SIG-M5 treated with dmso at 0.1 percent for 504 hours (cell line): ENCODE measurements at regions not wholly inside any gene's neighbourhood (a gene's known extent, or its start where the extent isn't known, plus 50 kb on each side); places are given as distances from the start of the nearest gene placed in this dataset.
"Not testable (repeated sequence)": the region's sequence is repeated elsewhere in the genome, so short reads cannot be mapped to it uniquely, and the experiment has no call there.

Experiments used
- DNase-seq: peaks from one replicate; lab custom pipeline; 2025; ENCODE audit not compliant: unreplicated experiment; lab: John Stamatoyannopoulos, UW

DNA sequence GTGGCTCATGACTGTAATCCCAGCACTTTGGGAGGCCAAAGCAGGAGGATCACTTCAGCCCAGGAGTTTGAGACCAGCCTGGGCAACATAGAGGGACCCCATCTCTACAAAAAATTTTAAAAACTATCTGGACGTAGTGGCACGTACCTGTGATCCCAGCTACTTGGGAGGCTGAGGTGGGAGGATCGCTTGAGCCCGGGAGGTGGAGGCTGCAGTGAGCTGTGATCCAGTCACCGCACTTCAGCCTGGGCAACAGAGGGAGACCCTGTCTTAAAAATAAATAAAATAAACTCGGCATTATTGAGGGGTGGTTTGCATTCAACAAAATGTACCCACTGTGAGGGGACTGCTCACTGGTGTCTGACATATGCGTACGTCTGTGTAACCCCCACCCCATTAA lies 79.5 kb upstream of the GSE1 start:
- not testable (repeated sequence) for DNase-seq

DNA sequence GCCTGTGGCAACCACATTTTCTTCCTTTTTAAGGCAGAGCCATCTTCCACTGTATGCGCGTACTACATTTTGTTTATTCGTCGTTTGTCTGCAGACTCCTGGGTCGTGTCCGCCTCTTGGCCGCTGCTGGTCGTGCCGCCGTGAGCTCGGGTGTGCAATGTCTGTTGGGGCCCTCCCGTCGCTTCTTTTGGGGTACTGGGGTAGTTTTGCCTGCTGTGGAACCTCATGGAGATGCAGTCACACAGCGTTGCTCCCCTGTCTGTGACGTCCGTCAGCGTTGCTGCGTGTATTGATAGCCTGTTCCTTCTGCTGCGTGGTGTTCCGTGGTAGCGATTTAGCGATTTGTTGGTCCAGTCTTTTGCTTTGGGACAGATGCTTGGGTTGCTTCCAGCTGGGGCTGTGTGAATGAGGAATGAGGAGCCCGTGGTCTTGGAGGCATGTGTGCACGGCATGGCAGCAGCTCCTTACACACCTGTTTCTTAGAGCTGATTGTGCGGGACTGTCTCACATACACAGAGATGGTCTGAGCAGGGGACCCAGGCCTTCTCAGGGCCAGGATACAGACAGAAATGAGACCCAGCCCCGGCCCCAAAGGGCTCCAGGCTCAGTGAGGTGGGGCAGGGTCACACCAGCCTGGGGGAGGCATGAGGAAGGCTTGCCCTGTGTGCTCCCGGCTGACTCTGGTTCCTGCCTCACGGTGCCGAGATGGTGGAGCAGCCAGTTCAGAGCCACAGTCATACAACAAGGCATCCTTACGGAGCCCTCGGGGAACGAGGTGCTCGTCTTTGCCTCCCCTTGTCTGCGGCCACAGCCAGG lies 78.4 kb upstream of the GSE1 start:
- DNase-seq: no peak

DNA sequence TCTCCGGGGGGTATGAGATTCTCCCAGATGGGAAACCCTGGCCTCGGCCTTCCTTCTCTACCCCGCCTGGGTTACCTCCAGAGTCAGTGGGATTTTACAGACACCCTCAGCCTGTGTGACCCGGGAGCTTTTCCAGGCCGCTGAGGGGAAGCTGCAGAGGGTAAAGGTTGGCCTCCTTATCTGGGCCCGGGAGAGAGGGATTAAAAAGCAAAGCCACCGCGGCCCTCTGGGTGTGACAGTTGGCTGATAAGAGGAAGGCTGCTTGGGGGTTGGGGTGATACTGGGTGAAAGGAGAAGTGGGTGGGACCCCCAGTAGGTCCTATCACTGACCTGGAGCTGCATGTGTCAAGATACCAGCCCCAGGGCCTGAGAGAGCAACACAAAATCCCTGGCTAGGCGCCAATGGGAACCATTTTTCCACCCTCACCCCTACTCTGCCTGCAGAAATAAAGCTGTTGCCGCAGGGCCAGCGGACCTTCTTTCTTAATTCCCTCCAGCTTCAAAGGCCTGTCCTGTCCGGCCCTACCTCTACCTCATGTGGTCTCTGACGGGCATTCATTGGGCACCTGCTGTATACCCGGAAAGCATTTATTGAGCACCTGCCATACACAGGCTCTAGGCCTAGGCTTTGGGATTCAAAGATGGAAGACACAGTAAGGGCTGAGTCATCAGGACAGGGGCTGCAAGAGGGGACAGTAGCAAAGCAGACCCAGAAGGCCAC lies 77.6 kb upstream of the GSE1 start:
- DNase-seq: peak; percentile 87

DNA sequence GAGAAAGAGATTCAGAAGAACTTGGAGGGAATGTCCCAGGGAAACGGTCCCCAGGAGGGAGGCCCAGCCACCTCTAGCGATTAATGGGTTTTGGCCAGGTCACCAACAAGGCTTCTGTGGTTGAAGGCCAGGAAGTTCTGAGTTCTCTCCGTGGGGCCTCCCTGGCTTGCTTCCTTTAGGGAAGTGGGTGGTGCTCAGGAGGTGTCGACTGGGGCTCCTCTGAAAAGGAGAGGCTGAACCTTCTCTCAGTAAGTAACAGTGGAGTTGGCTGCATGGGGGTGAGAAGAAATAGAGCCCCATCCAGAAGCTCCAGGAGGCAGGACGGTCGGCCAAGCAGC lies 77.1 kb upstream of the GSE1 start:
- DNase-seq: peak; percentile 64

DNA sequence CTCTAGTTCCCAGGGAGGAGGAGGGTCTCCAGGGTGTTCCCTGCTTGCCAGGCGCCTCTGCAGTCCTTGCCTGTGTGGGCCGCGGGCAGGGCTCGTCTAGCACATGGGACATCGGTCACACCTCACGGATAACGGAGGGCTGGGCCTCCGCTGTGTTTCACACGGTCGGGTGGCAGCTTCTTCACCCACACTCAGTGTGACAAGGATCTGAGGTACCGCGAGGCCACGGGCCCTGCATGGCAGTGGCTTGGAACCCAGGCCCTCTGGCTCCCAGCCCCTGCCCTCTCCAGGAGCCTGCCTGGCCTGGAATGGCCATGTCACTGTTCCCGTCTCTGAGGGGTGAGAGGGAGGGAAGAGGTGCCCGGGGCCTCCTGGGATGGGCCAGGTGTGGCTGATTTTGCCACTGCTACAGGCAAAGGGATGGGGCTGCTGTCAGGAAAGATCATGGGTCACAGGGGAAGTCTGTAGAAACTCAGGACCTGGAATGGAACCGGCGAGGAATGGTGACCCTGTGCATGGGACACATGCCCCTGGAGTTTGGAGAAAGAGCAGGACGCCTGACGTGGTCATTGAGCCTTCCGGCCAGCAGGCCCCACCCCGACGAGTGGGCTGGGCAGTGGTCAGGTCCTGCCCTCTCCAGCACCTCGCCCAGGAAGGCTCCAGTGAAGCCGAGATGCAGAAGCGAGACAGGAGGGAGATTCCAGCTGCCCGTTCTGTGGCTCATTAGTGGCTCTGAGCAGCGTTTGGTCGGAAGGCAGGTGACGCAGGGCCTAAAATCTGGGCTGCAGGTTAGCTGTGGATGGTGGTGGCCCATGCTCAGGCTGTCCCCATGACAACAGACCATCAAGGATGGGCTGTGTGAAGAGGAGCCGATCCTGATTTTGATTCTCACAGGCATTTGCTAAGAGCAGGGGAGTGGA lies 76.5 kb upstream of the GSE1 start:
- no peak for DNase-seq

DNA sequence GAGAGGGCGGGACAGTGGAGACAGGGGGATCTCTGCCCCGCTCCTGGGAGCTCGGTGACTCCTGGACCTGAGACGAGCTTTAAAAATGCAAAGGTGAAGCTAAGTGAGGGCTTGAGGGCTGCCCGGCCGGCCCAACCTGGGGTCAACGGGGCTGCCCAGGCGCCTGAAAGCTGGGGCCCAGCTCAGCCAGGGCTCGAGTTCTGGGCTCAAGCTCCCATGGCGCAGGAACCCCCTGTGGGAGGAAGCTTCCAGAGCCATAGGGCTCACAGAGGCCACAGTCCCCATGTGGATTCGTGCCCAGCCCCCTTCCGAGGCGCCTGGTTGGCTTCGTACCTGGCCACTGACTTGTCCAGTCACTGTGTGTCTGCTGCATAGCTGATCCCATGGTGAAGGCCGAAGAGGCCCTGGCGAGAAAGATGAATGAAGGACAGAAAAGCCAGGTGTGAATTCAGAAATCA lies 75.8 kb upstream of the GSE1 start:
- DNase-seq: no peak

DNA sequence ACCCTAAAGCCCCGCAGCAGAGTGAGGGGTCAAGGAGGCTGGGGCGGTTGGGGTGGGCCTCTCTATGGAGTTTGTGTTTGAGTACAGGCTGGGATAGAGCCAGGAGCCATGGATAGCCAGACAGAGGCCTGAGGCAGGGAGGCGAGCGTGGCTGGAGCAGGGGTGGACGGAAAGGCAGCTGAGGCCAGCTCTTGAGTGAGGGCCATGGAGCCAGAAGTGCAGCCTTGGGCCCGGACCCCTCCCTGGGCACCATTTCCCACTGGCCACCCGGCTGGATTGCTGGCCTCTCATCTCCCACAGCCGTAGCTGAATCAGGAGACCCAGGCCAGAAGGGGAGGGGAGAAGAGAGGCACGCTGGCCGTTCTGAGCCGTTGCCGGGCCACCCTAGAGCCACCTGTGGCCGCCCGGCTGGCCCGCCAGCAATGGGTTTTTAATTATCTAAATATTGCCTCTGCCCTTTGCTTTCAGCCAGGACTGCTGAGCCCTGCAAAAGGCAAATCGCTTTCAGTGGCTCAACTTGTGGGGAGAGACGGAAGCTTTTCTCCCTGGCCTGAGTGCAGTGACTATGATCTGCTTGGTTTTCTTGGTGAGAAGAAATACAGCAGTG lies 75.2 kb upstream of the GSE1 start:
- DNase-seq: no peak

DNA sequence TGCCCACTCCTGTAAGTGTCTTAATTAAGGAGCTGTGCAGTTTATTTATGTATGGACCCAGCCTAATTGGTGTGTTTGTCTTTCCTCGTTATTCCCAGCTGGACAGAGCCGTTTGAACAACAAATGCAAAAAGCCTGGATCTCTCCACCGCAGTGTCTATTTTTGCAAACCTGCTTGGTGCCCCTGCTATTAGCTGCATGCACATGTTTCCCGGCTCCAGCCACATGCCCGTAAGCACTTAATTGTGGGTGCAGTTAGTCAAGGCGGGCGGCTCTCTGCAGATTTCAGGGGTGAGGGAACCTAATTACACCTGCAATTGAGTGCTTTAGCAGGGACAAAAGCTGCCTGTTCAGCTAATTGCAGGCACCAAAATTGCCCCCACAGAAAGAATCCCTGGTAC lies 74.0 kb upstream of the GSE1 start:
- DNase-seq: no peak

DNA sequence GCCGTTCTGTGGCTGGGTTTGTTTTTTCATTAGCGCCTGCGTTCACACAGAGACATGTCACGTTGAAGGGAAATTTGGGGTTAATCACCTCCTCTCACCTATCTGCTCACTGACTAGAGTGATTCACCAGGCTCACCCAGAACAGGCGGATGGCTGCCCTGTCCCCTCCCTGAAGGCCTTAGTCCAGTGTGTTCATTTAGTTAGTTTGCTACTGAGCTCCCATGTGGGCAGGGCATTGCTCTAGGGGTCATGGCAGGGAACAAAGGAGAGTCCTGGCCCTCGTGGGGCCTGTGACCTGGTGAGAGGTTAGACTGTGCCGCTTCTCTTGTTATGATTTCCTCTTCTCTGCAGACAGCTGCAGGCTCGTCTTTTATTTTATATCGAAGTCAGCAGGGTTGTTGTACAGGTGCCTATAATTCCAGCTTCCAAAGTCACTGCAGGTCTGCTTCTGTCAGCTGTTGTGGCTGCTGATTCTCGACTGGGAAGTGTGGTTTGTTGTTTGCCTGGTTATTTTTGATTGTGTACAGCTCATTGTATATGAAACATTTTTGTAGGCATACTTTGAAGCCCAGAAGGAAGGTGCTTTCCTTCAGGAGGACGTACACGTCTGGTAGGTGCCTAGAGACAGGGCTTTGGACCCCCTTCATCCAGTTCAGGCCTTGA lies 73.4 kb upstream of the GSE1 start:
- DNase-seq: no peak

DNA sequence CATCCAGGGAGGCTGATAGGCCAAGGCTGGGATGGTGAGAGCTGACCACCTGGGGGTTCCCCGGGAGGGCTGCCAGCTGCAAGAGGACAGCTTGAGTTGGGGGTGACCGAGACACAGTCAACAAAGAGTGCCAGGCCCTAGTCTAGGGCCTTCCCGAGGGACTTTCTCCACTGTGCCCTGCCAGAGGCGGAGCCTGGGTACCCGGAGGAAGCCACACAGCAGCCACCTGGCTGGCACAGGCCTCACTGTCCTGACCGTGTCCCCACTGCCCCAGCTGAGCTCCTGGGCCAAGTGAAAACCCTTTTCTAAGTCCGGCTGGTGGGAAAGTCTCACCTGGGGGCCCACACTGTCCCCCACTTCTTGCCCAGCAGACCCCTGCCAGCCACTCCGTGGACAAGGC lies 71.9 kb upstream of the GSE1 start:
- no peak for DNase-seq

DNA sequence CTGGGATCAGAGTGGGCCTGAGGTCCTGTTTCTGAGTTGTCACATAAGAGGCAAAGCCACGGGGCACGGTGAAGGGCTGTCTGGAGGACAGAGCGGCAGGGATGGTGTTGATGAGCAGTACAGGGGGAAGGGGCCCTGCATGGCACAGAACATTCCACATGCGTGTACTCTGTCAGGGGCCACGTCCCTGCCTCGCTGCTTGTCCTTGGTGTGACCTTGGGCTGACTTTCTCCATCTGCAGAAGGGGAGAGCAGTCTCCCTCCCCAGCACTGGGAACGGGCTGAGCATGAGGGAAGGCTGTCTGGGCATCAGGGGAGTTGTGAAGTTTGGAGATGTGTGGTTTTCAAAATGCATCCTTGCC lies 71.5 kb upstream of the GSE1 start:
- DNase-seq: no peak

DNA sequence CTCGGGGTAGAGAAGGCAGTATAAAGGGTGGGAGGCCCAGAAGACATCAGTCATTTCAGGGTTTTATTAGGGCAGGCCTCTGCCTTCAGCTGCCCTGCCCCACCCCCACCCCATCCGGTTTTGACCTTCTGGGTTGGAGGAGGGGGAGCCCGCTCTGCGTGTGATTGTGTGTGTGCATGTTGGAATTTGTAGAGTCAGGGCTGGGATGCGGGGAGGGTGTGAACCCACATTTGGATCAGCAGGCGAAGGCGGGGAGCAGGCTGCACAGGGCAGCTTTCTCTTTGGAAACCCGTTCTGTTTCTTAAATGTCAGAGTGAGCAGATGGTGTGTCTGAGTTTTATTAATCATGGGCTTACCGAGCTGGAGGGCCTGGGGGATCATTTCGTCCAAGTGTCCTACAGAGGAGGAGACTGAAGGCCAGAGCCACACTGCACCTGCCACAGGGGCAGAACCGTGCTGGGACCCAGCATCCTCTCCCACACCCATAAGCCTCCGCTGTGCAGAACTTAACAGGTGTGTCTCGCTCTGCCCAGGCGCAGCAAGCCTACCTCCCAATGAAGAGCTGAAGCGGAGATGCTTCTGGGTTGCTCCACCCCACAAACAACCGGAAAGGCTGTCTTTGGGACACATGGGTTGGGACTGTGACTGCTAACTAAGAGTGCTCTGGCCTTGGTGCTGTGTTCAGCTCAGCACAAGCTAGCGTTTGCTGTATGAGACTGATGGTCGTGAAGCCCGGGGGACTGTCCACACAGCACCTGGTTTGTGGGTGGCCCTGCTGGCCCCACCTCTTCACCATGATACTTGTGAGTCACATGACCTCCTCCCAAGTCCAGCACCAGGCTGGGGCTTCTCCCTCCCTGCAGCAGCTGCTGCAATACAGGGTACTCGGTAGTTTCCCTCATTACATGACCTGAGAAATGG lies 70.9 kb upstream of the GSE1 start:
- no peak for DNase-seq

DNA sequence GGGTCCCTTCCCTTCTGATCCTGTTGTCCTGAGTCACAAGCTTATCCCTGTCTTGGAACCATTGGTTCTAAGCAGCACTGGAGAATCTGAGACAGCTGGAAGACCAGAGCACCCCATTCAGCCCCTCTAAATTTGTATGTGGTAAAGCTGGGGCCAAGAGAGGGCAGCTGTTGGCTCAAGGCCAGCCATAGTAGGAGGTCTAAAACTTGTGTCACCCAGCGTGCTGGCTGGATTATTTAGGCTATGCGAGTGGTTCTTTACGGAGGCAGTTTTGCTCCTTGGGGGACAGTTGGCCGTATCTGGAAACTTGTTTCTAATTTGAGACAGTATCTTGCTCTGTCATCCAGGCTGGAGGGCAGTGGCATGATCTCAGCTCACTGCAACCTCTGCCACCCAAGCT lies 69.6 kb upstream of the GSE1 start:
- DNase-seq: no peak

DNA sequence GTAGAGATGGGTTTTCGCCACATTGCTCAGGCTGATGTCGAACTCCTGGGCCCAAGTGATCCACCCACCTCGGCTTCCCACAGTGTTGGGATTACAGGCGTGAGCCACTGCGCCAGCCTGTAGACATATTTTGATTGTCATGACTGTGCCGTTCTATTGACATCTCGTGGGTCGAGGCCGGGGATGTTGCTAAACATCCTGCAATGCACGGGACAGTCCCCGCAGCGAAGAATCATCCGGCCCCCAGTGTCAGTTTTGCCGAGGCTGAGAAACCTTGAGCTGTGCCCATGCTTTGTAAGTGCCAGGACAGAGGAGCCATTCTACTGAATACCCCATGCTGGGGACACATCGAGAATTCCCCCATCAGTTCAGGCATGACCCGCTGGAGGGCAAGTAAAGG lies 69.1 kb upstream of the GSE1 start:
- no peak for DNase-seq

DNA sequence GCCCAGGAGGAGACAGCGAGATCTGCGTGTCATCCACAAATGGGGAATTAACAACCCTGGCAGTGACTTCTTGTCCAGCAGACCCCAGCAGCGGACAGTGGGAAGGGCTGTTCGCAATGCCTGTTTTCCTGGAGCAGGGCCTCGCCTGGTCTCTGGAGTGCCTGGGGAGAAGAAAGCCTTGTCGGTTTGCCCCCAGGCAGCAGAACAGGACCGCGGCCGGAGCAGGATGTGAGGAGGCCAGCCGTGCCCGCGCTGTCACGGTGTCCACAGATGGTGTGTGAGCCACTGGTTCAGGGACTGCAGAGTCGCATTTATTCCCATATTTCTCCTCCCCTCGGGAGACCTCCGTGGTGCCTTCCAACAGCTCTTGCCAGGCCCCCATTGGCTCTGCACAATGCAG lies 68.5 kb upstream of the GSE1 start:
- no peak for DNase-seq

DNA sequence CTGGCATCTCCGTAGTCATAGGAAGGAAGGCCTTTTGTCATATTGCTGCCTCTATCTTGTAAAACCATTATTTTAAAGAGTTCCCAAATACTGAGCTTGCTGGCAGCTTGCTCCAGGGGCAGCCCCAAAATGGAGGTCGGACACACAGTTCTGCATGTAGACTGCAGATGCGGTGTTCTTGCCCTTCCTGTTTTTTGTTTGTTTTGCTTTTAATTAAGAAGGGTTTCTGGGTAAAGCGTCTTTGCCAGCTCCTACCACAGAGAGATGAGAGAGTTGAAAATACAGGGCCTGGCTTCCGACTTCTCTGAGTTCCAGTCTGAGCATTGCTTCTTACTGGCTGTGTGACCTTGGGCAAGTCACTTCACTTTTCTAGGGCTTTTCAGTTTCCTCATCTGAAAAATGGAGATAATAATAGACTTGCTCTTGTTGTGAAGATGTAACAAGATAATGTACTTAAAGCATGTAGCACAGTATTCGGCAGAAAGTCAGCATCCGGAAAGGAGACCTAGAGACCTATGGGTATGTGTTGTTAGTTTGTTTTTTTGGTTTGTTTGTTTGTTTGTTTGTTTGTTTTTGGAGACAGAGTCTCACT lies 67.8 kb upstream of the GSE1 start:
- no peak for DNase-seq

DNA sequence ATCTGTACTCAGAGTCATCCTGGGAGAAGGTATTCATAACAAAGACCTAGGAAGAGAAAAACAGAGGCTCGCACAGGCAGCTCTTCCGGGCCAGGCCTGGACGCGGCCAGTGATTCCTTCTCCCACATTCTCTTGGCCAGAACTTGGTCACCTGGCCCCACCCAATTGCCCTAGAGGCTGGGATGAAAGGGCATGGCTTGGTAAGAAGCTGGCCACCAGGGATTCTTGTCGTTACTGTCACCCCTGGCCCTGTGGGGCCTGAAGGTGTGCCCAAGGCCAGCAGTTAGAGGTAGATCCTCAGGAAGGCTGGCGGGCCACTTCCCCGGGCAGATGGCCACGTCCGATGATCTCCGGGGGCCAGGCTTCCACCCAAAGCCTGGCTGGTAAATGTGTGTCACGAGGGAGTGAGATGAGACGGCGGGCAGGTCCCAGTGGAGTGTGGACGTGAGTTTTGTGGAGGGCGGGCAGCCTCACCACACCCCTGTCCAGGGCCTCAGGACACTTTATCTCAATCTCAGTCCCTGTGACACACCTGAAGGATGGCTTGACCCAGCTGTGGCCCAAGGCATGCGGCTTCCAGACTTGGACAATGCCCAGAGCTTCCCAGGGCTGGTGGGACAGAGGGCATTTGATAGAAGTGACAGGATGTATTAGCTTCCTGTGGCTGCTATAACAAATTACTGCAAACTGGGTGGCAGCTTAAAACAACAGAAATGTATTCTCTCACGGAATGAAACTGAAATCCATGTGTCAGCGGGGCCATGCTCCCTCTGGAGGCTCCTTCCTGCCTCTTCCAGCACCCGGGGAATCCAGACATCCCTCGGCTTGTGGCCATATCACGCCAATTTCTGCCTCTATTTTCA lies 66.3 kb upstream of the GSE1 start:
- no peak for DNase-seq

DNA sequence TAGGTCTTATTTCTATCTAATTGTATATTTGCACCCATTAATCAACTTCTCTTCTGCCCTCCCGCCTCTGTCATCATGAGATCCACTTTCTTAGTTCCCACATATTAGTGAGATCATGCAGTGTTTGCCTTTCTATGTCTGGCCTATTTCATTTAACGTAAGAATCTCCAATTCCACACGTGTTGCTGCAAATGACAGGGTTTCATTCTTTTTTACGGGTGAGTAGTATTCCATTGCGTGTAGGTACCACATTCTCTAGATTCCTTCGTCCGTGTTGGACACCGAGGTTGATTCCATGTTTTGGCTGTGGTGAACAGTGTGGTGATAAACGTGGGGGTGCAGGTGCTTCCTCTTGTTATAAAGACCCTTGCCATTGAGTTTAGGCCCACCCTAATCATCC lies 64.7 kb upstream of the GSE1 start:
- no peak for DNase-seq
